Osteocyte (in vitro differentiated cells): ENCODE measurements at regions not wholly inside any gene's neighbourhood (a gene's known extent, or its start where the extent isn't known, plus 50 kb on each side); places are given as distances from the start of the nearest gene placed in this dataset.

Experiments
- DNase-seq: peaks from one replicate; pipeline ENCODE4 v3.0.0; 2021; ENCODE audit warnings: mixed read lengths; ENCODE audit not compliant: unreplicated experiment; ENCODE audit errors: extremely low spot score
- H3K27ac Mint-ChIP-seq: one replicate; pipeline ENCODE4 v1.8.0; 2021; ENCODE audit warnings: mild to moderate bottlenecking, mixed read lengths; ENCODE audit not compliant: unreplicated experiment
- H3K27me3 Mint-ChIP-seq: one replicate; pipeline ENCODE4 v1.8.0; 2021; ENCODE audit warnings: mixed read lengths; ENCODE audit not compliant: unreplicated experiment
- H3K36me3 Mint-ChIP-seq: one replicate; pipeline ENCODE4 v1.8.0; 2021; ENCODE audit warnings: mixed read lengths; ENCODE audit not compliant: unreplicated experiment
- H3K4me1 Mint-ChIP-seq: one replicate; pipeline ENCODE4 v1.8.0; 2021; ENCODE audit warnings: mixed read lengths; ENCODE audit not compliant: unreplicated experiment
- H3K4me3 Mint-ChIP-seq: one replicate; pipeline ENCODE4 v1.8.0; 2021; ENCODE audit warnings: mild to moderate bottlenecking, moderate library complexity, mixed read lengths; ENCODE audit not compliant: unreplicated experiment
- H3K9me3 Mint-ChIP-seq: one replicate; pipeline ENCODE4 v1.8.0; 2021; ENCODE audit warnings: mixed read lengths; ENCODE audit not compliant: unreplicated experiment
- CTCF ChIP-seq: fragments of 200-600 bp; sonication (generic); IDR thresholded peaks from 2 replicates; pipeline ENCODE4 v1.5.0; 2021; ENCODE audit warnings: antibody characterized with exemption, mild to moderate bottlenecking, moderate library complexity

- Mint-ChIP-seq H3K36me3 (no peaks in the 10 kb centered on the region), H3K27ac (no peak overlapping the region), H3K4me1 (no peaks in the 10 kb centered on the region), H3K27me3 (no peaks in the 10 kb centered on the region), H3K9me3 (peaks cover 26% of the 10 kb centered on the region), H3K4me3 (no peak overlapping the region)
- no peak for TF ChIP-seq CTCF
- peak; percentile 63 for DNase-seq
These were observed 206.6 kb upstream of the DIO3 start for GRCh38 chr14:101354726-101355125.

DNA sequence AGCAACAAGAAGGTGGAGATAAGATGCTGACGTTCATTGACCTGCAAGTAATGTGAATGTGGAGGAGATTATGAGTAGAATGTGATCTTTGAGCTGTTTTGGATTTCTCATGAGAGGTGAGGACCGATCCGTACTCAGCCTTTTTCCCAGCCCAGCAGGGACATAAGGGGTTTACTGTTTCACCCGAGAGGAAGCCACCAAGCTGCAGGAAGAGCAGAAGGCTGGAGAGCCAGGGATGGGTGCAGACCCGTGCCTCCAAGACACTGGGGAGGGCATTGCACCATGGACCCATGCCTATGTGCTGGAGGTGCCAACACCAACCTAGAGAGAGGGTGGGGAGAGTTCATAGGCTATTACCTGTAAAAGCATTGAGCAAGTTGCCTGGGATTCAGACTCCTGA lies 206.0 kb upstream of the DIO3 start:
- Mint-ChIP-seq H3K27ac (no peak overlapping the region), H3K36me3 (no peaks in the 10 kb centered on the region), H3K4me3 (no peak overlapping the region), H3K9me3 (peaks cover 26% of the 10 kb centered on the region), H3K27me3 (no peaks in the 10 kb centered on the region), H3K4me1 (no peaks in the 10 kb centered on the region)
- peak; percentile 71 for DNase-seq
- no peak for TF ChIP-seq CTCF

DNA sequence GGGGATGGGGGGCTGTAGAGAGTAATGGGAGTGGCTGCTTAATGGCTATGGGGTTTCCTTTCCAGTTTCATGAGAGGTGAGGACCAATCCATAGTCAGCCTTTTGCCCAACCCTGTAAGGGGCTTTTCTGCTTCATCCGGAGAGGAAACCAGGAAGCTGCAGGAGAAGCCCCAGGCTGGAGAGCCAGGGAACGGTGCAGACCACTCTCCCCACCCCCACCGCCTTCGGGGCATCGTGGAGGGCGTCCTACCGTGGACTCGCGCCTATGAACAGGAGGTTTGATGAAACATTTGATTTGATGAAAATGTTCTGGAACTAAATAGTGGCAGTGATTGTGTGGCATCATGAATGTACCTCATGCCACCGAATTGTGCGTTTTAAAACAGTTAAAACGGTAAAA lies 204.3 kb upstream of the DIO3 start:
- peaks cover 26% of the 10 kb centered on the region for H3K9me3 Mint-ChIP-seq
- H3K27me3 Mint-ChIP-seq, result no peaks in the 10 kb centered on the region
- no peak overlapping the region for H3K4me3 Mint-ChIP-seq
- no peak overlapping the region for H3K27ac Mint-ChIP-seq
- H3K36me3 Mint-ChIP-seq, result no peaks in the 10 kb centered on the region
- H3K4me1 Mint-ChIP-seq, result no peaks in the 10 kb centered on the region
- peak; percentile 80 for DNase-seq
- TF ChIP-seq CTCF, result no peak

DNA sequence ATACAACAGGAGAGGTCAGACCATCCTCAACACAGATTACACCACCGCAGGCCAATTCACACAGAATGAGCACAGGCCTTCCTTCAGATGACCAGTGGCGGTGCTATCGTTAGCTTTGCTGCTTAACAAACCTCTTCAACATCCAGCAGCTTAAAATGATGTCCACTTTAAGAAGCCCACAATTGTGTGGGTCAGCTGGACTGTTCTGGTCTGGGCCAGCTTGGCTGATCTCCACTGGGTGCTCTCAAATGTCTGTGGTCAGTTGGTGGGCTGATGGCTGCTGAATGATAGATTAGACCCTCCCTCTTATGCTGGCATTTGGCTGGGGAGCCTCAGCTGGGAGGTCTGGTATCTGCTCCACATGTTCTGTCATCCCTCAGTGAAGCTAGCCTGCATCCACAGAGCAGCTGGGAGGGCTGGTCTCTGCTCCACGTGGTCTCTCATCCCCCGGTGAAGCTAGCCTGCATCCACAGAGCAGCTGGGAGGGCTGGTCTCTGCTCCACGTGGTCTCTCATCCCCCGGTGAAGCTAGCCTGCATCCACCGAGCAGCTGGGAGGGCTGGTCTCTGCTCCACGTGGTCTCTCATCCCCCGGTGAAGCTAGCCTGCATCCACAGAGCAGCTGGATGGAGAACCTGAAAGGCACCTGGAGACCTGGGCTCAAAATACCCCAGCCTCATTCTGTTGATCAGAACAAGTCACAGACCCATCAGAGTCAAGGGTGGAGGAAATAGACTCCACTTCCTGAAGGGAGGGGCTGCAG lies 203.6 kb upstream of the DIO3 start:
- H3K4me1 Mint-ChIP-seq, result no peaks in the 10 kb centered on the region
- H3K27me3 Mint-ChIP-seq, result no peaks in the 10 kb centered on the region
- DNase-seq, result no peak
- no peaks in the 10 kb centered on the region for H3K36me3 Mint-ChIP-seq
- no peak overlapping the region for H3K4me3 Mint-ChIP-seq
- H3K9me3 Mint-ChIP-seq, result peaks cover 29% of the 10 kb centered on the region
- H3K27ac Mint-ChIP-seq, result no peak overlapping the region
- TF ChIP-seq CTCF, result no peak

GRCh38 chr14:101358320-101359125 lies 202.8 kb upstream of the DIO3 start:
- no peaks in the 10 kb centered on the region for H3K36me3 Mint-ChIP-seq
- H3K4me3 Mint-ChIP-seq, result no peak overlapping the region
- TF ChIP-seq CTCF, result no peak
- H3K27ac Mint-ChIP-seq, result no peak overlapping the region
- peaks cover 29% of the 10 kb centered on the region for H3K9me3 Mint-ChIP-seq
- peak; percentile 78 for DNase-seq
- H3K27me3 Mint-ChIP-seq, result no peaks in the 10 kb centered on the region
- H3K4me1 Mint-ChIP-seq, result no peaks in the 10 kb centered on the region
